DND-41 (cell line): ENCODE measurements at regions not wholly inside any gene's neighbourhood (a gene's known extent, or its start where the extent isn't known, plus 50 kb on each side); places are given as distances from the start of the nearest gene placed in this dataset.

ENCODE experiments used
- CTCF ChIP-seq: IDR thresholded peaks from 2 replicates; pipeline ENCODE4 v1.5.1; 2012; ENCODE audit warnings: borderline replicate concordance, low read length, moderate library complexity, mild to moderate bottlenecking; ENCODE audit not compliant: poor library complexity, severe bottlenecking; ENCODE audit errors: extremely low read depth
- EZH2 ChIP-seq: IDR thresholded peaks from 3 replicates; pipeline ENCODE4 v1.6.1; 2012; ENCODE audit warnings: borderline replicate concordance, low read depth, mild to moderate bottlenecking, moderate library complexity, low read length, inconsistent platforms; ENCODE audit not compliant: severe bottlenecking

- TF ChIP-seq CTCF (no peak), EZH2 (no peak)
Measured at GRCh38 chr6:144857086-144857485, 572.0 kb downstream of the UTRN start.
